GM12878 (cell line): ENCODE measurements at regions not wholly inside any gene's neighbourhood (a gene's known extent, or its start where the extent isn't known, plus 50 kb on each side); places are given as distances from the start of the nearest gene placed in this dataset.

Experiments used
- ATAC-seq: fragments of 200-7000 bp; cut with Tn5 transposase; 3 replicates; pipeline ENCODE4 v1.9.1; 2020; ENCODE audit warnings: mild to moderate bottlenecking, moderate library complexity
- BruUV-seq: library from RNA; stranded (reverse); fragments of 400-500 nt; replicated peaks from 2 replicates; lab custom pipeline; 2021; lab: Mats Ljungman, UMichigan
- CTCF ChIA-PET: fragments of 300-600 bp; sonication (Branson Sonifier 250); formaldehyde crosslinking; extraction: SDS; loops from one replicate; lab custom pipeline; 2021; ENCODE audit warnings: inconsistent platforms; lab: Yijun Ruan, JAX
- POLR2A ChIA-PET: fragments of 350-600 bp; formaldehyde crosslinking; extraction: SDS; loops from one replicate; lab custom pipeline; 2021; ENCODE audit warnings: inconsistent platforms; lab: Charles Lee
- RAD21 ChIA-PET: fragments of 300-600 bp; sonication (Branson Sonifier 250); formaldehyde crosslinking; loops from one replicate; lab custom pipeline; 2023; ENCODE audit warnings: antibody characterized with exemption; ENCODE audit not compliant: unreplicated experiment; lab: Charles Lee
- SMC1A ChIA-PET: fragments of 300-600 bp; sonication (Branson Sonifier 250); formaldehyde crosslinking; loops from one replicate; lab custom pipeline; 2023; ENCODE audit not compliant: unreplicated experiment, uncharacterized antibody; lab: Charles Lee
- DNase-seq: peaks from one replicate; pipeline ENCODE4 v3.0.0-alpha.2; 2011; ENCODE audit warnings: low read depth, low spot score
- FAIRE-seq: peaks from 3 replicates; lab custom pipeline; 2011; peaks lifted over from hg19 to GRCh38; lab: Jason Lieb, UNC
- H2AFZ ChIP-seq: 2 replicates; pipeline ENCODE4 v1.6.0; 2011; ENCODE audit warnings: low read depth, low read length, control low read depth; ENCODE audit not compliant: control insufficient read depth
- H3K27ac ChIP-seq: 2 replicates; pipeline ENCODE4 v1.5.1; 2011; ENCODE audit warnings: control low read depth; ENCODE audit not compliant: control insufficient read depth, insufficient read depth
- H3K27me3 ChIP-seq, 2 experiments: replicated peaks in 1 of 2; 2 replicates each; pipeline versions ENCODE4 v1.6.0 to v1.6.1; 2011; ENCODE audit warnings: low read length in 1 of 2; ENCODE audit not compliant: control insufficient read depth in 2 of 2, insufficient read depth in 2 of 2
- H3K36me3 ChIP-seq, 2 experiments: 2 replicates each; pipeline ENCODE4 v1.5.1; 2011; ENCODE audit warnings: low read length in 1 of 2; ENCODE audit not compliant: control insufficient read depth in 2 of 2, insufficient read depth in 2 of 2
- H3K4me1 ChIP-seq: 2 replicates; pipeline ENCODE4 v1.6.1; 2011; ENCODE audit warnings: mild to moderate bottlenecking, low read length, moderate library complexity, mixed read lengths; ENCODE audit not compliant: control insufficient read depth, insufficient read depth
- H3K4me2 ChIP-seq: 2 replicates; pipeline ENCODE4 v1.6.0; 2011; ENCODE audit warnings: control low read depth; ENCODE audit not compliant: control insufficient read depth, insufficient read depth
- H3K4me3 ChIP-seq: fragments of 200-600 bp; sonication (generic); 2 replicates; pipeline ENCODE4 v1.5.1; 2016
- H3K79me2 ChIP-seq: 2 replicates; pipeline ENCODE4 v1.6.0; 2011; ENCODE audit warnings: low read length; ENCODE audit not compliant: control insufficient read depth, insufficient read depth
- H3K9ac ChIP-seq: 2 replicates; pipeline ENCODE4 v1.8.0; 2011; ENCODE audit warnings: low read length, control low read depth, mixed read lengths; ENCODE audit not compliant: control insufficient read depth, insufficient read depth
- H3K9me3 ChIP-seq: replicated peaks from 3 replicates; pipeline ENCODE4 v1.5.1; 2011; ENCODE audit warnings: mild to moderate bottlenecking, low read length; ENCODE audit not compliant: control insufficient read depth, insufficient read depth
- H4K20me1 ChIP-seq: 2 replicates; pipeline ENCODE4 v1.6.0; 2011; ENCODE audit not compliant: control insufficient read depth, insufficient read depth
- BCLAF1 ChIP-seq: fragments of 450-650 bp; IDR thresholded peaks from 2 replicates; pipeline ENCODE4 v1.6.1; 2017; ENCODE audit warnings: antibody characterized with exemption, mild to moderate bottlenecking, moderate library complexity
- EED ChIP-seq: sonication (generic); IDR thresholded peaks from 2 replicates; pipeline ENCODE4 v1.6.1; 2016; ENCODE audit warnings: antibody characterized with exemption, low read depth
- GABPA ChIP-seq: IDR thresholded peaks from 2 replicates; pipeline ENCODE4 v1.6.1; 2014; ENCODE audit warnings: antibody characterized with exemption, low read depth, mild to moderate bottlenecking, inconsistent platforms
- HDAC2 ChIP-seq: fragments of 200-600 bp; sonication (generic); IDR thresholded peaks from 2 replicates; pipeline ENCODE4 v1.6.1; 2017
- HSF1 ChIP-seq: fragments of 150-350 bp; IDR thresholded peaks from 2 replicates; pipeline ENCODE4 v1.6.1; 2014; ENCODE audit warnings: mild to moderate bottlenecking, low read depth, low read length
- KAT2A ChIP-seq: conservative IDR thresholded peaks from 2 replicates; pipeline ENCODE4 v1.6.1; 2011; ENCODE audit warnings: low read depth, low read length; ENCODE audit not compliant: control insufficient read depth
- MEF2B ChIP-seq: fragments of 450-650 bp; IDR thresholded peaks from 2 replicates; pipeline ENCODE4 v1.6.1; 2018; ENCODE audit warnings: mild to moderate bottlenecking, moderate library complexity; ENCODE audit not compliant: partially characterized antibody, poor library complexity, severe bottlenecking
- NFYB ChIP-seq: IDR thresholded peaks from 2 replicates; pipeline ENCODE4 v1.6.1; 2011; ENCODE audit warnings: low read depth, mild to moderate bottlenecking, low read length, improper control_type of control experiment, moderate library complexity; ENCODE audit not compliant: insufficient read depth
- RAD51 ChIP-seq: fragments of 450-650 bp; IDR thresholded peaks from 2 replicates; pipeline ENCODE4 v1.6.1; 2016; ENCODE audit warnings: moderate library complexity, mild to moderate bottlenecking, inconsistent platforms
- WRNIP1 ChIP-seq: IDR thresholded peaks from 2 replicates; pipeline ENCODE4 v1.6.1; 2011; ENCODE audit warnings: low read depth, low read length, improper control_type of control experiment, borderline replicate concordance
- WGBS: methylation state at CpG from one replicate; pipeline ENCODE4 v1.1.6; 2016; ENCODE audit warnings: low lambda C conversion rate; ENCODE audit not compliant: insufficient replicate concordance, insufficient coverage; ENCODE audit errors: missing lambda C conversion rate; 5-methylcytosine and 5-hydroxymethylcytosine counted together
- in situ Hi-C: fragments of 300-500 bp; cut with MboI; formaldehyde crosslinking; loops from 9 replicates; pipeline ENCODE4 v1.14.3; 2018; ENCODE audit warnings: mixed read lengths
- intact Hi-C: fragments of 100-400 bp; cut with micrococcal nuclease; formaldehyde crosslinking; loops from one replicate; pipeline ENCODE4 v1.14.2; 2022; ENCODE audit not compliant: unreplicated experiment
- TF ChIP-seq, protein P1 (sequence below): fragments of 450-650 bp; IDR thresholded peaks from 2 replicates; pipeline ENCODE4 v1.6.1; 2018; ENCODE audit warnings: borderline replicate concordance, mild to moderate bottlenecking; ENCODE audit not compliant: partially characterized antibody

GRCh38 chr2:64808754-64809153 lies 155.0 kb upstream of the SERTAD2 start:
- Histone ChIP-seq H3K27ac (no peak overlapping the region), H3K79me2 (no peaks in the 10 kb centered on the region), H4K20me1 (no peaks in the 10 kb centered on the region), H3K9ac (no peak overlapping the region), H3K36me3 (no peaks in the 10 kb centered on the region), H3K4me1 (peaks cover 11% of the 10 kb centered on the region), H3K4me3 (no peak overlapping the region), H3K4me2 (no peak overlapping the region), H2AFZ (no peak overlapping the region), H3K9me3 (no peaks in the 10 kb centered on the region; the same call in 2 of the 3 replicates), H3K27me3 (no peaks in the 10 kb centered on the region)
- in situ Hi-C loops: no loop called here
- 63% methylated on average over 2 of the region's 2 CpGs for WGBS
- TF ChIP-seq EED (no peak), GABPA (no peak), NFYB (no peak), HDAC2 (no peak), WRNIP1 (no peak), RAD51 (no peak), BCLAF1 (no peak), HSF1 (no peak), KAT2A (no peak), MEF2B (no peak)
- TF ChIP-seq, protein P1, sequence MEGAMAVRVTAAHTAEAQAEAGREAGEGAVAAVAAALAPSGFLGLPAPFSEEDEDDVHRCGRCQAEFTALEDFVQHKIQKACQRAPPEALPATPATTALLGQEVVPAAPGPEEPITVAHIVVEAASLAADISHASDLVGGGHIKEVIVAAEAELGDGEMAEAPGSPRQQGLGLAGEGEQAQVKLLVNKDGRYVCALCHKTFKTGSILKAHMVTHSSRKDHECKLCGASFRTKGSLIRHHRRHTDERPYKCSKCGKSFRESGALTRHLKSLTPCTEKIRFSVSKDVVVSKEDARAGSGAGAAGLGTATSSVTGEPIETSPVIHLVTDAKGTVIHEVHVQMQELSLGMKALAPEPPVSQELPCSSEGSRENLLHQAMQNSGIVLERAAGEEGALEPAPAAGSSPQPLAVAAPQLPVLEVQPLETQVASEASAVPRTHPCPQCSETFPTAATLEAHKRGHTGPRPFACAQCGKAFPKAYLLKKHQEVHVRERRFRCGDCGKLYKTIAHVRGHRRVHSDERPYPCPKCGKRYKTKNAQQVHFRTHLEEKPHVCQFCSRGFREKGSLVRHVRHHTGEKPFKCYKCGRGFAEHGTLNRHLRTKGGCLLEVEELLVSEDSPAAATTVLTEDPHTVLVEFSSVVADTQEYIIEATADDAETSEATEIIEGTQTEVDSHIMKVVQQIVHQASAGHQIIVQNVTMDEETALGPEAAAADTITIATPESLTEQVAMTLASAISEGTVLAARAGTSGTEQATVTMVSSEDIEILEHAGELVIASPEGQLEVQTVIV: no peak
- FAIRE-seq (no peak), DNase-seq (no peak), ATAC-seq (no peak)
- ChIA-PET CTCF (interaction anchor here (1.2 to 2.5 kb wide), 3 partner anchors 12 to 162 kb away, joined by 3 to 9 read pairs (median 3); no protein-coding TSS in a partner anchor), RAD21 (interaction anchor here (1.0 to 1.8 kb wide), 2 partner anchors 57 to 154 kb away, joined by 4 read pairs; partner anchors contain the start of gene SERTAD2), SMC1A (interaction anchor here (0.9 to 2.3 kb wide), 6 partner anchors 8 to 153 kb away, joined by 3 to 7 read pairs (median 4); no protein-coding TSS in a partner anchor), POLR2A (interaction anchor here (1.3 to 2.1 kb wide), 3 partner anchors 9 to 58 kb away, joined by 3 to 8 read pairs (median 3); no protein-coding TSS in a partner anchor)
- intact Hi-C loops: no loop called here
- BruUV-seq: no TSS peak
